ENCODE measurements at regions not wholly inside any gene's neighbourhood (a gene's known extent, or its start where the extent isn't known, plus 50 kb on each side); places are given as distances from the start of the nearest gene placed in this dataset.

GRCh38 chr20:39893003-39893685 is 795.9 kb downstream of the MAFB start:
- TF ChIP-seq EP300 (IDR thresholded peaks at IDR 0.05) (no peak), CTCF (IDR thresholded peaks at IDR 0.05) (no peak)

All from ovary (tissue), 3 donors.